GM12874 (cell line): ENCODE measurements at regions not wholly inside any gene's neighbourhood (a gene's known extent, or its start where the extent isn't known, plus 50 kb on each side); places are given as distances from the start of the nearest gene placed in this dataset.

Source experiments
- TF ChIP-seq, protein P1 (sequence below): IDR thresholded peaks from 2 replicates; pipeline ENCODE4 v1.5.1; 2011; ENCODE audit warnings: low read depth, mild to moderate bottlenecking, control low read depth, low read length, moderate library complexity; ENCODE audit not compliant: insufficient read depth

DNA sequence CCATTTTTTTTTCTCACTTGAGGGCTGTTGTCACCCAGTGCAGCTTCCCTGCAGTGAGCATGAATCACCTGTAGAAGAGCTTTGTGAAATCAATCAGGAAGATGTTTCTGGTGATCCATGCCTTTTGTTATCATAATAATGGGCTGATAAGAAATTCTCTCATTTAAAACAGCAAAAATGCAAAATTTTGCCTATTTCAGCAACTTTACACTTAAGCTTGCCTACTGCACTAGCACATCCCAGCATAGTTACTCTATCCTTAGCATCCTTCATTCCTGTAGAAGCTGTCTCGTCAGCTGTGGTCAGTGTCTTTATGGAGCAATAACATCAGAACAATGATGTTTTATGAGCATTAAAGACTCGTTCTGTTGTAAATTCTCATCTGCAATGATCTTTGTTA is 178.6 kb upstream of the ZNF804A start:
- TF ChIP-seq, protein P1, sequence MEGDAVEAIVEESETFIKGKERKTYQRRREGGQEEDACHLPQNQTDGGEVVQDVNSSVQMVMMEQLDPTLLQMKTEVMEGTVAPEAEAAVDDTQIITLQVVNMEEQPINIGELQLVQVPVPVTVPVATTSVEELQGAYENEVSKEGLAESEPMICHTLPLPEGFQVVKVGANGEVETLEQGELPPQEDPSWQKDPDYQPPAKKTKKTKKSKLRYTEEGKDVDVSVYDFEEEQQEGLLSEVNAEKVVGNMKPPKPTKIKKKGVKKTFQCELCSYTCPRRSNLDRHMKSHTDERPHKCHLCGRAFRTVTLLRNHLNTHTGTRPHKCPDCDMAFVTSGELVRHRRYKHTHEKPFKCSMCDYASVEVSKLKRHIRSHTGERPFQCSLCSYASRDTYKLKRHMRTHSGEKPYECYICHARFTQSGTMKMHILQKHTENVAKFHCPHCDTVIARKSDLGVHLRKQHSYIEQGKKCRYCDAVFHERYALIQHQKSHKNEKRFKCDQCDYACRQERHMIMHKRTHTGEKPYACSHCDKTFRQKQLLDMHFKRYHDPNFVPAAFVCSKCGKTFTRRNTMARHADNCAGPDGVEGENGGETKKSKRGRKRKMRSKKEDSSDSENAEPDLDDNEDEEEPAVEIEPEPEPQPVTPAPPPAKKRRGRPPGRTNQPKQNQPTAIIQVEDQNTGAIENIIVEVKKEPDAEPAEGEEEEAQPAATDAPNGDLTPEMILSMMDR = no peak

DNA sequence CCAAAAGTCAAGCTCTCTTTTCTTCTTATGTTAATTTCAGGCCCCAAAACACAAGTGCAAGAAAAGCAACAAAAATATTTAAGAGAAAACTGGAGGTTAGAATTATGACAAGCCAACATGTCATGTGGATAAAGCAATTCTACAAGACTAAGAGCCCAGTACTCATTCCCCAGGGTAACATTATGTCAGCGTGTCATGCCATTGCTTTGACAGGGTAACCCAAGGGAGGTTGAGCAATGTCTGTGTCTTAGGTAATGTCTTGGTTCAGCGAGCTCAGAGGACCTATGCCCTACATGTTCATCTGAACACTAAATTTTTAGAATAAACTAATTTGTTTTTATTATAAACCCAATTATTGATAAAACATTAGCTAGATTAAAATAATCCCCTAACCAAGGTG is 173.2 kb upstream of the ZNF804A start:
- TF ChIP-seq, protein P1 = no peak

DNA sequence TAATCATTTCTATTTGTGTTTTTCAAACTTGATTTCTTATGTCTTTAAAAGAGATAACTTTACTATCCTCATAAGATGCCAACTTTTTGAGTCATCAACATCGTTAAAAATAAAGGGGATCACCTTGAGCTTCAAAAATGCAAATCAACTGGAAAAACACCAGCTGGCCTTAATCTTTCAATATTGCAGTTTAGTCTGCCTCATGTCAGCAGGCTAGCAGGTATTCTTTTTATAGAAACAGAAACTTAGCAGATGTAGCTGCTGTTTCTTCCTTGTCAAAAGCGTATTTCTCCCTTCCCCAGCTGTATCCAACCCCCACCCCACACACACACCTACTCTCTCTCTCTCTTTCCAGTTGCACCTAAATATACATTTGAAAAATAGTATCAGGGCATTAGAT is 154.1 kb upstream of the ZNF804A start:
- TF ChIP-seq, protein P1 = no peak

DNA sequence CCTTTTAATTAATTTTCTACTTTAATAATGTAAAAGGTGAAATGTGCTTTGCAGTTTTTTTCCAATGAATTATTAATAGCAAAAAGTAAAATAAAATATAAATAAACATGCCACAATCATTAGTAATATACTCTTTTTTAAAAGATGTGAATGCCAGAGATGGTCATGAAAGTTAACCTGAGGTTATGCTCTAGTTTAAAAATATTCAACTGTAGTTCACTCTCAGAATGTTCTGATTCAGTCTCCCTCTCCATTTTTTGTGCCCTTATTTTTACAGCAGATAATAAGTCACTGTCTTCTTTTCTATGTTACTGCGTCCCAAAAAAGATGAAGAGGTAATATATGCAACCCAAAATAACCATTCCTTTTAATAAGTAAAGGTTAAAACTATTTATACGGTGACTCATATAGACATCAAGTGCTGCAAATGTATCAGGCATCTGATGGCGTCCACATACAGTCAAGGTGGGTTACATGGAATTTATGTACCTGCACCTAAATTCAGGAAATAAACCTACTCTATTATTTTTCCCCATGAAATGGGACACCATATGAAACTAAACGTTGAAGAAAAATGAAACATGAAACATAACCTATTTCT is 153.6 kb upstream of the ZNF804A start:
- TF ChIP-seq, protein P1 = no peak

DNA sequence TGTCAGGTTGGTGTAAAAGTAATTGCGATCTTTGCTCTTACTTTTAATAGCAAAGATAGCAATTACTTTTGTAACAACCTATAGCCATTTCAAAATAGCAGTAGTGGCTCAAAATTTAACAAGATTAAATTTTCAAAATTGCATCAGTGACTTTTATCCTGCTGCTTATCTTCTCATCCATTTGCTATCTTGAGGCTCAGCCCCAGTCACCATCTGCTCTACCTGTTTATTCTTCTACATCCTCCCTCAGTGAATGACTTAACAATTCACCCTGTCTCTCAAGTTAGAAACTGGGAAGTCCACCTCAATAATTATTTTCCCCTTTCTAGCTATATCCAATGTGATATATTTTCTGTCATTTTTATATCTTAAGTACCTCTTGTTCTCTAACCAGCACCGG is 148.6 kb upstream of the ZNF804A start:
- TF ChIP-seq, protein P1 = no peak

DNA sequence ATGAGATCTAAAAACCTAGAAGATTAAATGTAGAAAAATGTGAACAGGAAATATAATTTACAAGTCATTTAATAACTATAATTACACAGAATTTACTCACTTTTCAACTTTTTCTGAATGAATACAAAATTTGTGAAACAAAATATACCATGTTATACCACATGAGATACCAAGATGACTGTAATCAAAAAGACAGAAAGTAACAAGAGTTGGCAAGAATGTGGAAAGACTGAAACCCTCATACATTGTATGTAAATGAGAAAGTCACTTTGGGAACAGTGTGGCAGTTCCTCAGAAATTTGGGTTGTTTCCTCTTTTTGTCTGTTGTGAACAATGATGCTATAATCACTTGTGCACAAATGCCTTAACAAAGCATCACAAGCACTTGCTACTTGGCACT is 145.4 kb upstream of the ZNF804A start:
- TF ChIP-seq, protein P1 = no peak

DNA sequence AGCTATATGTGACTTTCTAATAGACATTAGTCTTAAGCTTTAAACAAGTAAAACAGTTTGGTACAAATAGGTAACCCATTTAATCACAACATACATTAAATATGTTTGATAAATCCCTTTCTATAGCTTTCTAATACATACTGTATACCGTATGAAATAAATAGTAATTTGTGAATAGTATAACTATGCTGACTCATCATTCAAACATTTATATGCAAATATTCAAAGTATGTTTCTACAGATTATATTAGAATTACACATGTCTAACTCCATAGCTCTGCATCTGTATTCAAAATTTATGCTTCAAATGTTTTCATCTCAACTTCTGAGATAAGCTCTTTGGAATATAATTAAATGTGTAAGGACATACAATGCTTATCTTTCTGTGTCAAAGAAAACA is 142.7 kb upstream of the ZNF804A start:
- TF ChIP-seq, protein P1 = no peak
